ENCODE measurements at regions not wholly inside any gene's neighbourhood (a gene's known extent, or its start where the extent isn't known, plus 50 kb on each side); places are given as distances from the start of the nearest gene placed in this dataset.

DNA sequence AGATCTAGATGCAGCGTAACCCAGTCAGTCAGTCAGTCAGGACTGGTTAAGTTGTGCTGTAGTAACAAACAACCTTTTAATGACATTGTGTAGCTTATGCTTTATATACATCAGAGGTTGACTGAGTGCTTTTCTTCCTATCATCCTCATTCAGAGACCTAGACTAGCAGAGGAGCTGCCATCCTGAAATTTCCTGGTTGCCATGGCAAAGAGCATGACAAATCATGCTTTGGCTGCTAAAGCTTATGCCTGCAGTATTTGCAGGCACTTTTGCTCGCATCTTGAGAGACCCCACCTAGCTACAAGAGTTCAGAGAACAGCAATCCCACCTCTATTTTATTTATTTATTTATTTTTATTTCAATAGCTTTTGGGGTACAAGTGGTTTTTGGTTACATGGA, 244.0 kb downstream of the BTBD3 start:
- Histone ChIP-seq H3K9ac (ENCODE audit: low read depth in 1 of 2, low read length in 2 of 2) (no peak overlapping the region), H3K9me3 (ENCODE audit: control insufficient read depth in 4 of 4, low read length in 3 of 4) (no peaks in the 10 kb centered on the region), H3K4me1 (ENCODE audit: control insufficient read depth in 4 of 4, insufficient read depth in 4 of 4, low read length in 3 of 4) (no peaks in the 10 kb centered on the region), H3K27me3 (ENCODE audit: control insufficient read depth in 4 of 4, insufficient read depth in 4 of 4, low read length in 3 of 4) (no peaks in the 10 kb centered on the region), H3K27ac (ENCODE audit: low read depth in 1 of 2, low read length in 2 of 2) (no peak overlapping the region), H3K36me3 (ENCODE audit: control insufficient read depth in 4 of 4, insufficient read depth in 3 of 4, low read depth in 1 of 4, low read length in 3 of 4) (no peaks in the 10 kb centered on the region), H3K4me3 (ENCODE audit: low read depth in 1 of 3, low read length in 3 of 3) (no peak overlapping the region)
- TF ChIP-seq GABPA (IDR thresholded peaks at IDR 0.05 in 1 of 2, conservative IDR thresholded peaks at IDR 0.05 in 1 of 2) = no peak
- no peak for TF ChIP-seq ATF3 (IDR thresholded peaks at IDR 0.05)
- no peak for TF ChIP-seq HNF4A (conservative IDR thresholded peaks at IDR 0.05)
- TF ChIP-seq, protein P1, sequence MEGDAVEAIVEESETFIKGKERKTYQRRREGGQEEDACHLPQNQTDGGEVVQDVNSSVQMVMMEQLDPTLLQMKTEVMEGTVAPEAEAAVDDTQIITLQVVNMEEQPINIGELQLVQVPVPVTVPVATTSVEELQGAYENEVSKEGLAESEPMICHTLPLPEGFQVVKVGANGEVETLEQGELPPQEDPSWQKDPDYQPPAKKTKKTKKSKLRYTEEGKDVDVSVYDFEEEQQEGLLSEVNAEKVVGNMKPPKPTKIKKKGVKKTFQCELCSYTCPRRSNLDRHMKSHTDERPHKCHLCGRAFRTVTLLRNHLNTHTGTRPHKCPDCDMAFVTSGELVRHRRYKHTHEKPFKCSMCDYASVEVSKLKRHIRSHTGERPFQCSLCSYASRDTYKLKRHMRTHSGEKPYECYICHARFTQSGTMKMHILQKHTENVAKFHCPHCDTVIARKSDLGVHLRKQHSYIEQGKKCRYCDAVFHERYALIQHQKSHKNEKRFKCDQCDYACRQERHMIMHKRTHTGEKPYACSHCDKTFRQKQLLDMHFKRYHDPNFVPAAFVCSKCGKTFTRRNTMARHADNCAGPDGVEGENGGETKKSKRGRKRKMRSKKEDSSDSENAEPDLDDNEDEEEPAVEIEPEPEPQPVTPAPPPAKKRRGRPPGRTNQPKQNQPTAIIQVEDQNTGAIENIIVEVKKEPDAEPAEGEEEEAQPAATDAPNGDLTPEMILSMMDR (IDR thresholded peaks at IDR 0.05; ENCODE audit: low read depth, low read length, missing input control) = no peak
- no peak for TF ChIP-seq FOXA1 (IDR thresholded peaks at IDR 0.05)
- no peak for TF ChIP-seq JUND (IDR thresholded peaks at IDR 0.05)
- no peak for TF ChIP-seq FOXA2 (IDR thresholded peaks at IDR 0.05)
- no peak for TF ChIP-seq HNF4G (IDR thresholded peaks at IDR 0.05)
- TF ChIP-seq SP1 (IDR thresholded peaks at IDR 0.05) = no peak
- no peak for TF ChIP-seq TAF1 (conservative IDR thresholded peaks at IDR 0.05)
- no peak for TF ChIP-seq ZBTB33 (IDR thresholded peaks at IDR 0.05)
- no peak for TF ChIP-seq YY1 (IDR thresholded peaks at IDR 0.05)
- TF ChIP-seq RXRA (IDR thresholded peaks at IDR 0.05) = no peak
- TF ChIP-seq RAD21 (IDR thresholded peaks at IDR 0.05) = no peak
- no peak for TF ChIP-seq NR2F2 (IDR thresholded peaks at IDR 0.05)
- TF ChIP-seq EGR1 (IDR thresholded peaks at IDR 0.05; ENCODE audit: low read depth in 2 of 2) = no peak
- no peak for TF ChIP-seq MAX (IDR thresholded peaks at IDR 0.05)
- TF ChIP-seq, protein P2, sequence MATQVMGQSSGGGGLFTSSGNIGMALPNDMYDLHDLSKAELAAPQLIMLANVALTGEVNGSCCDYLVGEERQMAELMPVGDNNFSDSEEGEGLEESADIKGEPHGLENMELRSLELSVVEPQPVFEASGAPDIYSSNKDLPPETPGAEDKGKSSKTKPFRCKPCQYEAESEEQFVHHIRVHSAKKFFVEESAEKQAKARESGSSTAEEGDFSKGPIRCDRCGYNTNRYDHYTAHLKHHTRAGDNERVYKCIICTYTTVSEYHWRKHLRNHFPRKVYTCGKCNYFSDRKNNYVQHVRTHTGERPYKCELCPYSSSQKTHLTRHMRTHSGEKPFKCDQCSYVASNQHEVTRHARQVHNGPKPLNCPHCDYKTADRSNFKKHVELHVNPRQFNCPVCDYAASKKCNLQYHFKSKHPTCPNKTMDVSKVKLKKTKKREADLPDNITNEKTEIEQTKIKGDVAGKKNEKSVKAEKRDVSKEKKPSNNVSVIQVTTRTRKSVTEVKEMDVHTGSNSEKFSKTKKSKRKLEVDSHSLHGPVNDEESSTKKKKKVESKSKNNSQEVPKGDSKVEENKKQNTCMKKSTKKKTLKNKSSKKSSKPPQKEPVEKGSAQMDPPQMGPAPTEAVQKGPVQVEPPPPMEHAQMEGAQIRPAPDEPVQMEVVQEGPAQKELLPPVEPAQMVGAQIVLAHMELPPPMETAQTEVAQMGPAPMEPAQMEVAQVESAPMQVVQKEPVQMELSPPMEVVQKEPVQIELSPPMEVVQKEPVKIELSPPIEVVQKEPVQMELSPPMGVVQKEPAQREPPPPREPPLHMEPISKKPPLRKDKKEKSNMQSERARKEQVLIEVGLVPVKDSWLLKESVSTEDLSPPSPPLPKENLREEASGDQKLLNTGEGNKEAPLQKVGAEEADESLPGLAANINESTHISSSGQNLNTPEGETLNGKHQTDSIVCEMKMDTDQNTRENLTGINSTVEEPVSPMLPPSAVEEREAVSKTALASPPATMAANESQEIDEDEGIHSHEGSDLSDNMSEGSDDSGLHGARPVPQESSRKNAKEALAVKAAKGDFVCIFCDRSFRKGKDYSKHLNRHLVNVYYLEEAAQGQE (IDR thresholded peaks at IDR 0.05) = no peak
- WGBS = 84% methylated on average over 2 of the region's 2 CpGs
- DNase-seq (ENCODE audit: low spot score) = no peak
